Heart left ventricle (tissue), 16 donors: ENCODE measurements at regions not wholly inside any gene's neighbourhood (a gene's known extent, or its start where the extent isn't known, plus 50 kb on each side); places are given as distances from the start of the nearest gene placed in this dataset.
"Not testable (repeated sequence)": the region's sequence is repeated elsewhere in the genome, so short reads cannot be mapped to it uniquely, and the experiment has no call there.

ENCODE experiments used
- ATAC-seq, 4 donors: fragments of 200-7000 bp; cut with Tn5 transposase; one replicate each; pipeline ENCODE4 v1.9.1; 2020 to 2022; ENCODE audit warnings: moderate library complexity in 4 of 4, mild to moderate bottlenecking in 3 of 4, moderate number of reproducible peaks in 1 of 4
- DNase-seq, 5 donors: peaks; one replicate each; pipeline ENCODE4 v3.0.0-alpha.2; 2020
- H3K27ac ChIP-seq, 12 donors: fragments of 200-600 bp; sonication (generic) in 4 of 12; one replicate each; pipeline versions ENCODE4 v1.5.0 to v1.8.0; 2016 to 2022; ENCODE audit warnings: mild to moderate bottlenecking in 2 of 12
- H3K27me3 ChIP-seq, 9 donors: fragments of 200-600 bp; sonication (generic) in 2 of 9; one replicate each; pipeline versions ENCODE4 v1.5.1 to v1.8.0; 2016 to 2022; ENCODE audit warnings: mild to moderate bottlenecking in 3 of 9
- H3K36me3 ChIP-seq, 9 donors: fragments of 200-600 bp; sonication (generic) in 2 of 9; one replicate each; pipeline versions ENCODE4 v1.5.0 to v1.8.0; 2018 to 2022; ENCODE audit warnings: mild to moderate bottlenecking in 2 of 9
- H3K4me1 ChIP-seq, 12 donors: fragments of 200-600 bp; sonication (generic) in 4 of 12; one replicate each; pipeline versions ENCODE4 v1.5.0 to v1.8.0; 2016 to 2022; ENCODE audit warnings: mild to moderate bottlenecking in 3 of 12
- H3K4me3 ChIP-seq, 12 donors: fragments of 200-600 bp; sonication (generic) in 4 of 12; one replicate each; pipeline versions ENCODE4 v1.5.0 to v1.8.0; 2017 to 2022; ENCODE audit warnings: mild to moderate bottlenecking in 9 of 12, moderate library complexity in 4 of 12
- H3K9me3 ChIP-seq, 12 donors: fragments of 200-600 bp; sonication (generic) in 4 of 12; one replicate each; pipeline versions ENCODE4 v1.5.0 to v1.8.0; 2016 to 2022; ENCODE audit warnings: mild to moderate bottlenecking in 1 of 12
- CTCF ChIP-seq, 12 donors: fragments of 200-600 bp; sonication (generic) in 4 of 12; IDR thresholded peaks; one replicate each; pipeline versions ENCODE4 v1.5.0 to v1.8.0; 2018 to 2022; ENCODE audit warnings: antibody characterized with exemption in 12 of 12, mild to moderate bottlenecking in 5 of 12
- POLR2A ChIP-seq, 2 donors: fragments of 450-650 bp; IDR thresholded peaks; one replicate each; pipeline ENCODE4 v1.6.1; 2017; ENCODE audit warnings: antibody characterized with exemption in 2 of 2, mild to moderate bottlenecking in 2 of 2, moderate library complexity in 2 of 2
- WGBS, 4 donors: extraction: QIAGEN DNeasy Blood & Tissue Kit in 2 of 4; methylation state at CpG; one replicate each; pipeline versions ENCODE4 v1.1.5 to v1.1.7; 2013 to 2018; 5-methylcytosine and 5-hydroxymethylcytosine counted together
- intact Hi-C, 10 donors: fragments of 100-400 bp; cut with DNase I; formaldehyde crosslinking; loops; one replicate each; pipeline versions ENCODE4 v1.11.1 to v1.14.2; 2022
- donor health status: ischemic (EF 13 %, LVEDD 7.1; RV severe dilation, severe dysfunction).
- donor health status: healthy with polysubstance abuse.
- donor health status: DM: no; HTN: yes; CAD: no.
- donor health status: DM: no; HTN: no; CAD: no.
- donor health status: ischemic (EF 25% LVEDD 6.9; RV normal size, moderate dysfunction).
- donor health status: ischemic (EF 25% LVEDD 5.7; RV mildly dilated, moderate dysfunction).
- donor health status: healthy.
- donor health status: DM: yes; HTN: yes; CAD: no.
- donor health status: ischemic (EF 35%, LVEDD 5.7; RV mildly dilated, moderate dysfunction).
- donor health status: nonischemic (EF 11% LVEDD 7.7; RV severe dilation, severe dysfunction).
- donor health status: DM: yes; HTN: yes; CAD: no.
- donor health status: PGD.
- donor health status: ischemic (EF 29% LVEDD 5.4; RV normal size, mild dysfunction).
- donor health status: nonischemic (EF 23%, LVEDD 6.1; RV moderate dilation, normal function).

- ATAC-seq (no peak), DNase-seq (no peak)
- no peak for TF ChIP-seq CTCF (IDR thresholded peaks at IDR 0.05)
- TF ChIP-seq POLR2A (IDR thresholded peaks at IDR 0.05): no peak
- Histone ChIP-seq H3K4me3 (no peak overlapping the region), H3K4me1 (peaks cover 0 to 78% (median 35%) of the 10 kb centered on the region in 12 donors), H3K36me3 (no peaks in the 10 kb centered on the region), H3K9me3 (no peaks in the 10 kb centered on the region), H3K27ac (no peak overlapping the region), H3K27me3 (no peaks in the 10 kb centered on the region)
- intact Hi-C loops: loop anchor here in 3 of 10 donors (5.0 to 10.0 kb wide), 2 partner anchors 51 to 53 kb away; no protein-coding TSS in a partner anchor
- 82 to 85% (median 82%) methylated on average over 3 of the region's 3 CpGs for WGBS, 4 donors
Observed at GRCh38 chr1:232574077-232574476, 55.9 kb downstream of the SIPA1L2 start.

GRCh38 chr1:232571523-232571922, 58.4 kb downstream of the SIPA1L2 start:
- intact Hi-C loops: loop anchor here in 3 of 10 donors (5.0 to 10.0 kb wide), 2 partner anchors 53 to 56 kb away; no protein-coding TSS in a partner anchor
- ATAC-seq: peak in 1 of 4 donors; percentile 15
- no peak for DNase-seq
- Histone ChIP-seq H3K4me1 (peaks cover 0 to 79% (median 29%) of the 10 kb centered on the region in 12 donors), H3K4me3 (no peak overlapping the region), H3K27ac (peak overlapping the region in 5 of 12 donors; percentile 10 to 41 (median 22)), H3K36me3 (no peaks in the 10 kb centered on the region), H3K27me3 (no peaks in the 10 kb centered on the region), H3K9me3 (no peaks in the 10 kb centered on the region)
- TF ChIP-seq CTCF (IDR thresholded peaks at IDR 0.05): no peak
- no peak for TF ChIP-seq POLR2A (IDR thresholded peaks at IDR 0.05)
- WGBS, 4 donors: 76 to 81% (median 77%) methylated on average over 5 of the region's 5 CpGs

- ATAC-seq: peak in 1 of 4 donors; percentile 57
- DNase-seq: no peak
- Histone ChIP-seq H3K36me3 (no peaks in the 10 kb centered on the region), H3K9me3 (no peaks in the 10 kb centered on the region), H3K27ac (peak overlapping the region in 9 of 12 donors; percentile 3 to 55 (median 18)), H3K4me1 (peaks cover 0 to 76% (median 30%) of the 10 kb centered on the region in 12 donors), H3K27me3 (no peaks in the 10 kb centered on the region), H3K4me3 (no peak overlapping the region)
- TF ChIP-seq CTCF (IDR thresholded peaks at IDR 0.05) (no peak), POLR2A (IDR thresholded peaks at IDR 0.05) (no peak)
- 34 to 37% (median 36%) methylated on average over 5 of the region's 5 CpGs for WGBS, 4 donors
- intact Hi-C loops: loop anchor here in 3 of 10 donors (5.0 to 10.0 kb wide), 2 partner anchors 55 to 57 kb away; no protein-coding TSS in a partner anchor
Observed at GRCh38 chr1:232570007-232570406, 59.9 kb downstream of the SIPA1L2 start.

GRCh38 chr1:232569554-232569921, 60.4 kb downstream of the SIPA1L2 start:
- Histone ChIP-seq H3K4me1 (peaks cover 0 to 74% (median 32%) of the 10 kb centered on the region in 12 donors), H3K27ac (peak overlapping the region in 8 of 12 donors; percentile 3 to 55 (median 32))
- H3K36me3 ChIP-seq, ATAC-seq, H3K27me3 ChIP-seq, H3K9me3 ChIP-seq, intact Hi-C loops, DNase-seq, H3K4me3 ChIP-seq: not testable (repeated sequence)
- WGBS, 4 donors: 88 to 94% (median 93%) methylated on average over 11 of the region's 11 CpGs
